ENCODE measurements at regions not wholly inside any gene's neighbourhood (a gene's known extent, or its start where the extent isn't known, plus 50 kb on each side); places are given as distances from the start of the nearest gene placed in this dataset.

DNA sequence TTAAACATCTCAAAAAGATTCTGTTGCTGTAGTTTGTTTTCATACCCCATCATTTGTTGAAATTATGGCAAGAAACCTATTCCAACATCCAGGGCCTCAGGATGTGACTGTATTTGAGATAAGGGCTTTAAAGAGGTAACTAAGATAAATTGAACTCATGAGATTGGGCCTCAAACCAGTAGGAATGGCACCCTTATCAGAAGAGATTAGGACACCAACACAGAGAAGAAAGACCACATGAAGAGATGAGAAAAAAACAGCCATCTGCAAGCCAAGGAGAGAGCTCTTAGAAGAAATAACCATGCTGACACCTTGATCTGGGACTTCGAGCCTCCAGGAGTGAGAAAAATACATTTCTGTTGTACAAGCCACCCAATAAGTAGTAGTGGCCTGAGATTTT lies 157.7 kb downstream of the CGGBP1 start:
- H3K27ac ChIP-seq = no peak overlapping the region
- no peak overlapping the region for H3K4me3 ChIP-seq
- no peaks in the 10 kb centered on the region for H3K36me3 ChIP-seq
- H3K9me3 ChIP-seq = no peaks in the 10 kb centered on the region
- no peaks in the 10 kb centered on the region for H3K27me3 ChIP-seq
- DNase-seq (no peak), FAIRE-seq (no peak), ATAC-seq (no peak)
- no peaks in the 10 kb centered on the region for H3K4me1 ChIP-seq
- TF ChIP-seq, protein P1, sequence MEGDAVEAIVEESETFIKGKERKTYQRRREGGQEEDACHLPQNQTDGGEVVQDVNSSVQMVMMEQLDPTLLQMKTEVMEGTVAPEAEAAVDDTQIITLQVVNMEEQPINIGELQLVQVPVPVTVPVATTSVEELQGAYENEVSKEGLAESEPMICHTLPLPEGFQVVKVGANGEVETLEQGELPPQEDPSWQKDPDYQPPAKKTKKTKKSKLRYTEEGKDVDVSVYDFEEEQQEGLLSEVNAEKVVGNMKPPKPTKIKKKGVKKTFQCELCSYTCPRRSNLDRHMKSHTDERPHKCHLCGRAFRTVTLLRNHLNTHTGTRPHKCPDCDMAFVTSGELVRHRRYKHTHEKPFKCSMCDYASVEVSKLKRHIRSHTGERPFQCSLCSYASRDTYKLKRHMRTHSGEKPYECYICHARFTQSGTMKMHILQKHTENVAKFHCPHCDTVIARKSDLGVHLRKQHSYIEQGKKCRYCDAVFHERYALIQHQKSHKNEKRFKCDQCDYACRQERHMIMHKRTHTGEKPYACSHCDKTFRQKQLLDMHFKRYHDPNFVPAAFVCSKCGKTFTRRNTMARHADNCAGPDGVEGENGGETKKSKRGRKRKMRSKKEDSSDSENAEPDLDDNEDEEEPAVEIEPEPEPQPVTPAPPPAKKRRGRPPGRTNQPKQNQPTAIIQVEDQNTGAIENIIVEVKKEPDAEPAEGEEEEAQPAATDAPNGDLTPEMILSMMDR (IDR thresholded peaks at IDR 0.05) = no peak
- intact Hi-C loops (cut with DNase I) = no loop called here
- WGBS, 2 donors = 55 to 71% methylated on average over 1 of the region's 1 CpG

DNA sequence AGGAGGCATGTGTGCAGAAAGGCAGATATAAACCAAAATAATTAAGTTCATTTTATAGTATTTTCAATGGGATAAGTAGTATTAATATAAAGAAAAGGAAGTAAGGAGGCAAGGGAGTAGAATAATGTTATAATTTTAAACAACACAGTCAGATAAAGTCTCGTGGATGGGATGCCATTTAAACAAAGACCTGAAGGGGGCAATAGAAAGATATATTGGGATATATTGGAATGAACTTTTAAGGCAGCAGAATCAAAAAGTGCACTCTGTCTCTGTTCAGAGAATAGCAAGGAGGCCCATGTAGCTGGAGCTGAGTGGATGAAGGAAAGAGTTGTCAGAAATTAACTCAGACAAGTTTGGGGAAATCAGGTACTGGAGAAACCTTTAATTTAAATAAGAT lies 158.7 kb downstream of the CGGBP1 start:
- H3K4me1 ChIP-seq = no peaks in the 10 kb centered on the region
- no peak overlapping the region for H3K4me3 ChIP-seq
- intact Hi-C loops (cut with DNase I) = no loop called here
- no peaks in the 10 kb centered on the region for H3K9me3 ChIP-seq
- FAIRE-seq (no peak), DNase-seq (no peak), ATAC-seq (no peak)
- H3K27me3 ChIP-seq = no peaks in the 10 kb centered on the region
- no peaks in the 10 kb centered on the region for H3K36me3 ChIP-seq
- no peak overlapping the region for H3K27ac ChIP-seq
- 18 to 19% methylated on average over 1 of the region's 1 CpG for WGBS, 2 donors
- TF ChIP-seq, protein P1 (IDR thresholded peaks at IDR 0.05) = peak in 1 of 4 donors; percentile 7

DNA sequence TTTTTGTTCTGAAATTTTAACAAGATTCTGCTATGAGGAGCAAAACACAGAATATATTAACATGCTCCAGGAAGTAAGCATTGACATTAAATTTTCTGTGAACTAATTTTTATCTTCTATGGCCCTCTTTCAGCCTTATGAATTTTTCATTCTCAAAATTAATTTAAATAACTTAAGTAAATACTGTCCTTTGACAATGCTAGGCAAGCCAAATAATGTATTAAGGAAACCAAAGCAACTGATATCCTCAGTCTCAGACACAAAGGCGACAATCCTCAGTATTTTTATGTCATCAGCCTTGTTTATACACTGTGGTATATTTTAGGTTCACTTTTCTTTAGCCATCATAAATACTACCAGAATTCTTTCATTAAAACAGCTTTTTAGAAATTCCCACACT lies 159.8 kb downstream of the CGGBP1 start:
- intact Hi-C loops (cut with DNase I) = no loop called here
- H3K36me3 ChIP-seq = no peaks in the 10 kb centered on the region
- H3K27me3 ChIP-seq = no peaks in the 10 kb centered on the region
- 90% methylated on average over 1 of the region's 1 CpG for WGBS, 2 donors
- H3K9me3 ChIP-seq = no peaks in the 10 kb centered on the region
- no peaks in the 10 kb centered on the region for H3K4me1 ChIP-seq
- no peak overlapping the region for H3K4me3 ChIP-seq
- FAIRE-seq = no peak
- no peak for DNase-seq
- TF ChIP-seq, protein P1 (IDR thresholded peaks at IDR 0.05) = no peak
- H3K27ac ChIP-seq = no peak overlapping the region
- ATAC-seq = no peak

DNA sequence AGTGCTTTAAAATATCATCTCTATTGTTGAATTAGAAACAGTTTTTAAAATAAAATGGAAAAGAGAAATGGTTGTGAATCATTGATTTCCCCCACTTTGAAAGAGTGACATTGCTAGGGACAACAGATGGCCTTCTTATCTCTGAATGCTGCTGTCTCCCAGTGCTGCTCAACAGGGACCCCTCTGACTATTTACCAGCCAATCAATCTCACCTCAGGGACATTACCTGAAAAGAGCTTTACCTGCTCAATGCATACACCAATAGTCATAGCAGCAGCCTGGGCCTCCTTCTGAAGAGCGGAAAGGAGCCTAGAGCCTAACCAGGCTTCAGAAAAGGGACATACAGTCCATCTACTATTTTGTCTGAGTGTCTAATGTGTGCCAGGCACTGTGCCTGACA lies 162.8 kb downstream of the CGGBP1 start:
- no peaks in the 10 kb centered on the region for H3K36me3 ChIP-seq
- no peak overlapping the region for H3K4me3 ChIP-seq
- intact Hi-C loops (cut with DNase I) = no loop called here
- no peaks in the 10 kb centered on the region for H3K9me3 ChIP-seq
- no peak overlapping the region for H3K27ac ChIP-seq
- H3K27me3 ChIP-seq = no peaks in the 10 kb centered on the region
- no peaks in the 10 kb centered on the region for H3K4me1 ChIP-seq
- 67 to 88% methylated on average over 1 of the region's 1 CpG for WGBS, 2 donors
- TF ChIP-seq, protein P1 (IDR thresholded peaks at IDR 0.05) = no peak
- no peak for FAIRE-seq
- peak in 2 of 4 donors; percentile 68 to 81 for ATAC-seq
- no peak for DNase-seq

DNA sequence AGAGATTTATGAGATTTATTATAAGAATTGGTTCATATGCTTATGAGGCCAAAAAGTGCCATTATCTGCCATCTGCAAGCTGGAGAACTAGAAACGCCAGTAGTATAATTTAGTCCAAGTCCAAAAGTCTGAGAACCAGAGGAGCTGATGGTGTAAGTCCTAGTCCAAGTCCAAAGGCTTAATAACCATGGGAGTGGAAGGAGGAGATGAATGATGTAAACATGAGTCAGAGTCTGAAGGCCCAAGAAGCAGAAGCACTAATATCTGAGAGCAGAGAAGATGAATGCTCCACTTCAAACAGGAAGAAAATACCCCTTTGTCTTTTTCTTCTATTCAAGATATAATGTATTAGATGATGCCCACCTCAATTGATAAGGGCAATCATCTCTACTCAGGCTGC lies 185.7 kb downstream of the CGGBP1 start:
- ATAC-seq = no peak
- H3K27ac ChIP-seq = no peak overlapping the region
- H3K4me1 ChIP-seq = no peaks in the 10 kb centered on the region
- TF ChIP-seq, protein P1 (IDR thresholded peaks at IDR 0.05) = no peak
- no peak overlapping the region for H3K4me3 ChIP-seq
- DNase-seq = no peak
- intact Hi-C loops (cut with DNase I) = no loop called here
- no peaks in the 10 kb centered on the region for H3K27me3 ChIP-seq
- 61 to 62% methylated on average over 1 of the region's 1 CpG for WGBS, 2 donors
- no peaks in the 10 kb centered on the region for H3K9me3 ChIP-seq
- H3K36me3 ChIP-seq = no peaks in the 10 kb centered on the region
- FAIRE-seq = no peak

Data from pancreas (tissue), 10 donors.